RWPE1 (cell line): ENCODE measurements at regions not wholly inside any gene's neighbourhood (a gene's known extent, or its start where the extent isn't known, plus 50 kb on each side); places are given as distances from the start of the nearest gene placed in this dataset.
"Not testable (repeated sequence)": the region's sequence is repeated elsewhere in the genome, so short reads cannot be mapped to it uniquely, and the experiment has no call there.

Experiments used
- CTCF ChIA-PET: fragments of 350-600 bp; sonication (Branson Sonifier 250); formaldehyde crosslinking; extraction: SDS; loops from one replicate; lab custom pipeline; 2021; lab: Yijun Ruan, JAX
- POLR2A ChIA-PET: fragments of 400-600 bp; formaldehyde crosslinking; extraction: SDS; loops from one replicate; lab custom pipeline; 2020; ENCODE audit warnings: antibody characterized with exemption; ENCODE audit not compliant: low non-redundant PET; lab: Yijun Ruan, JAX
- DNase-seq: peaks from one replicate; pipeline ENCODE4 v3.0.0; 2012; ENCODE audit warnings: low spot score
- H3K27ac ChIP-seq: fragments of 450-650 bp; 2 replicates; pipeline ENCODE4 v1.5.1; 2017
- TF ChIP-seq, protein P1 (sequence below): fragments of 450-650 bp; conservative IDR thresholded peaks from 2 replicates; pipeline ENCODE4 v1.5.1; 2017; ENCODE audit warnings: low read depth, mild to moderate bottlenecking

DNA sequence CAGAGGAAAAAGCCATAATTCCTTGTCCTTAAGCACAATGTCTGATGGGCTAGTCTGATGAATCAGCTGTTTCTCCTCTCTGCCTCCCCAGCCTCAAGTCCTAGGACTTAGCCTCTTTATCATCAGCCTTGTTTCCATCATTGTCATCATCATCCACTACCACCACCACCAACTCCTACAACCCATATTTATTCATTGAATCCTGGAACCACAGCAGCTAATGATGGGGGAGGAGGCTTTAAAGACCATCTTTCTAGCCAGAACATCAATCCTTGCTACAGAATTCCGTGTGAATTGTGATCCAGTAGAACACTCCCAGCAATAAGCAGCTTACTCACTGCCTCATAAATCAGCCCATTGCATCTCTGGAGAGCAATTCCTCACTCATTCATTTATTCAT, 97.6 kb upstream of the TMEM132E start:
- TF ChIP-seq, protein P1, sequence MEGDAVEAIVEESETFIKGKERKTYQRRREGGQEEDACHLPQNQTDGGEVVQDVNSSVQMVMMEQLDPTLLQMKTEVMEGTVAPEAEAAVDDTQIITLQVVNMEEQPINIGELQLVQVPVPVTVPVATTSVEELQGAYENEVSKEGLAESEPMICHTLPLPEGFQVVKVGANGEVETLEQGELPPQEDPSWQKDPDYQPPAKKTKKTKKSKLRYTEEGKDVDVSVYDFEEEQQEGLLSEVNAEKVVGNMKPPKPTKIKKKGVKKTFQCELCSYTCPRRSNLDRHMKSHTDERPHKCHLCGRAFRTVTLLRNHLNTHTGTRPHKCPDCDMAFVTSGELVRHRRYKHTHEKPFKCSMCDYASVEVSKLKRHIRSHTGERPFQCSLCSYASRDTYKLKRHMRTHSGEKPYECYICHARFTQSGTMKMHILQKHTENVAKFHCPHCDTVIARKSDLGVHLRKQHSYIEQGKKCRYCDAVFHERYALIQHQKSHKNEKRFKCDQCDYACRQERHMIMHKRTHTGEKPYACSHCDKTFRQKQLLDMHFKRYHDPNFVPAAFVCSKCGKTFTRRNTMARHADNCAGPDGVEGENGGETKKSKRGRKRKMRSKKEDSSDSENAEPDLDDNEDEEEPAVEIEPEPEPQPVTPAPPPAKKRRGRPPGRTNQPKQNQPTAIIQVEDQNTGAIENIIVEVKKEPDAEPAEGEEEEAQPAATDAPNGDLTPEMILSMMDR = no peak
- ChIA-PET POLR2A (no interaction called here), CTCF (no interaction called here)
- H3K27ac ChIP-seq = no peak overlapping the region
- no peak for DNase-seq

DNA sequence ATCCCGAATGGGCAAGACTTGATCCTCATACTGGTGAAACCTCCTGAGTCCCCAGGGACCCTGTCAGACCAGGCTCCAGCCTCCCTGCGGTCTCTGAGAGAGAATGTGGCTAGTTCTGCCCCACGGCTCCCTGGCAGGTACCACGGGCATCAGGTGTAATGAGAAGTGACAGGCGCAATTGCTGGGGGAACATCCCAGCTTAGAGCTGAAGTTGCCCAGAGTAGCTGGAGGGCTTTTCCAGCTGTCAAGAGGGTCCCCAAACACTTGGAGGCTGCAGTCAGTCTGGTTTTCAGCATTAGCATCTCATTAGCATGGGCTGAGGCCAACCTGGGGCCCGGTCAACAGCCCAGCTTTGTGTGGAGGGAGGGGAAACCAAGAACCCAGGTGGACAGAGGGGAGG, 100.0 kb upstream of the TMEM132E start:
- DNase-seq = no peak
- no peak overlapping the region for H3K27ac ChIP-seq
- POLR2A ChIA-PET = no interaction called here
- CTCF ChIA-PET = no interaction called here
- TF ChIP-seq, protein P1 = no peak

DNA sequence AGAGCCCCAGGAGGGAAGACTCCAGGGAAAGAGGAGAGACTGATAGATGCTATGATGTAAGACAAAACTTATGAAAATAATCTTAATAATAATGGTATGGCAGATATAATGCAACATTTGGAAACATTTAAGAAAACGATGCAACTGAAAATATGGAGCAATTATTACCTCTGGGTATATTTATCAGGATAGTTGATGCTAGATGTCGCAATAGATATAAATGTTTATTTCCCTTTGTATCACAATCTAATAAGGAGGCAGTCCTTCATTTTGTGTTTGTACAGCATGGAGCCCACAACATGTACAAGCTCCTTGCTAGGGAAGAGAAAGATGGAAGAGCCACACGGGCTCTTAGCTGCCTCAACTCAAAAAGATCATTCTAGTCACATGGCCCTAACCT, 101.1 kb upstream of the TMEM132E start:
- DNase-seq = no peak
- TF ChIP-seq, protein P1 = no peak
- POLR2A ChIA-PET = no interaction called here
- H3K27ac ChIP-seq = no peak overlapping the region
- CTCF ChIA-PET = no interaction called here

DNA sequence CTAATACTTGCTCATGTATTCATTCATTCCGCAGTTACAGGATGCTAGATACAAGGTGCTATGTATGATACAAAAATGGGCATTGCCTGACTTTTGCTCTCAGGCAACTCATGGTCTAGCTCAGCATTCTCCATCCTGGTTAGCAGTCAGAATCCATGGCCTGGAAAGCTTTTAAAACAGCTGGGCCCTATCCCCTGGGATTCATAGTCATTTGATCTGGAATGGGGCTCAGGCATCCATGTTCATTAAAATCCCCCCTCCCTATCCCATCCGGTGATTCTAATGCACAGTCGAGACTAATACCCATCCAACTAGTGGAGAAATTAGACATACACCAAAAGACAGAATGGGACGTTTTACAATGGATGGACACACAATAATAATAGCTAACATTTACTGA, 104.1 kb upstream of the TMEM132E start:
- no peak for DNase-seq
- ChIA-PET POLR2A (no interaction called here), CTCF (no interaction called here)
- TF ChIP-seq, protein P1 = no peak
- no peak overlapping the region for H3K27ac ChIP-seq

DNA sequence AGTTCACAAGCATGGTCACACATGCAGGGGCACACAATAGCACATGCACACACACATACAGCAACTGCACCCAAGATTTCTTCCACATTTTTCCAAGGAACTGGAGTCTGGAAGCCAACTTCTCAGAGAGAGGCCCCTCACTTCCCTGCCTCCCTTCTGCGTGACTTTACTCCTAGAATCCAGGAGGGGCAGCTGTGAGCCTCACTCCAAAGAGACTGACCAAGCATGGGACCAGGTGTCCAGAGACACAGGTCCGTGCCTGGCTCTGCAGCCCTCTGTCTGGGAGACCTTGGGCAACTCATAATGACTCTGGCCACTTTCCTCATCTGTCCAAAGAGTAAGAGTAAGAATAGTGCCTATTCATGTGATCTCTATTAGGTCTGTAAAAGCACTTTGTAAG, 104.7 kb upstream of the TMEM132E start:
- CTCF ChIA-PET = no interaction called here
- POLR2A ChIA-PET = no interaction called here
- no peak for DNase-seq
- no peak overlapping the region for H3K27ac ChIP-seq
- TF ChIP-seq, protein P1 = no peak

DNA sequence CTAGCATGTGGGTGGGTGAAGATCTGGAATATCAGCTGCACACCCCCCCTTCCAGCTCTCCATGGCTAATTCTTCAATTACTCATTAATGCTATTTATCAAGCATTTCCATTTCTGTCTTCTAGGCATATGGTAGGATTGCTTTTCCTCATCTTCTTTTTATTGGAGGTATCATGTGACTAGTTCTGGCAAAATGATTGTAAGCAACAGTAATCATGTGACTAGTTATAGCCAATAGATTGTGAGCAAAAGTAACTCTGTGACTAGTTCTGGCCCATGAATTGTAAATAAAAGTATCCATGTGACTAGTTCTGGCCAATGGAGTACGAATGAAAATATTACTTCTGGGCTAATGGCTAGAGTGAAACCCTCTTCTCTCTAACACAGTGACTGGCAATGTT, 107.0 kb upstream of the TMEM132E start:
- POLR2A ChIA-PET = no interaction called here
- TF ChIP-seq, protein P1 = no peak
- CTCF ChIA-PET = no interaction called here
- H3K27ac ChIP-seq = no peak overlapping the region
- no peak for DNase-seq

DNA sequence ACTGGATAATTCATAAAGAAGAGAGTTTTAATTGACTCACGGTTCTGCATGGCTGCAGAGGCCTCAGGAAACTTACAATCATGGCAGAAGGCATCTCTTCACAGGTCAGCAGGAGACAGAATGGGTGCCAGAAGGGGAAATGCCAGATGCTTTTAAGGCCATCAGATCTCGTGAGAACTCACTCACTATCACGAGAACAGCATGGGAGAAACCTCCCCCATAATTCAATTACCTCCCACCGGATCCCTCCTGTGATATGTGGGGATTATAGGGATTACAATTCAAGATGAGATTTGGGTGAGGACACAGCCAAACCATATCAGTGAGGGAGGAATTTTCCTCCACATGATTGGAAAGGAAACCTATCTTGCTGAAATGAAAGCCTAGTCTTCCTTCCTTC, 108.1 kb upstream of the TMEM132E start:
- POLR2A ChIA-PET, DNase-seq, H3K27ac ChIP-seq: not testable (repeated sequence)
- CTCF ChIA-PET = interaction anchor here (0.6 to 1.1 kb wide), 2 partner anchors 17 to 437 kb away, joined by 3 to 4 read pairs; no protein-coding TSS in a partner anchor
